ENCODE measurements at regions not wholly inside any gene's neighbourhood (a gene's known extent, or its start where the extent isn't known, plus 50 kb on each side); places are given as distances from the start of the nearest gene placed in this dataset.

DNA sequence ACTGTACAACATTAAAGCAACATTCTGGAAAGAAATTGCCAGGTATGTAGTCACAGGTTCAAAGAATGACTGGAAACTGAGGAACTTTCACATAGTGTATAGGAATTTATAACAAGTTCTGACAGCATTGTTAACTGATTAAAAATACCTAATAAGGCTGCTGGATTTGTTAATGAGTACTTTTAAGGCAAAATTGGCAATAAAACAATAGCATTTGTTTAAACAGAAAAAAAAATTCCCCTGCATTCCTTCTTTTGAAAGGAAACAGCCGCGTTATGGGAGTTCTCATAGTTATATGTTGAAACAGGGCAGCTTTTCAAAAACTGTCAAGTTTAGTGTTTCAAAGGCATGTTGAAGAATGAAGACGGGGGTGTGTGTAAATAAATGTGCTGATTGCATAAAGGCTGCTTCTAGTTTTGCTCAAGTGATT is 282.5 kb upstream of the FAT1 start:
- TF ChIP-seq, protein P1, sequence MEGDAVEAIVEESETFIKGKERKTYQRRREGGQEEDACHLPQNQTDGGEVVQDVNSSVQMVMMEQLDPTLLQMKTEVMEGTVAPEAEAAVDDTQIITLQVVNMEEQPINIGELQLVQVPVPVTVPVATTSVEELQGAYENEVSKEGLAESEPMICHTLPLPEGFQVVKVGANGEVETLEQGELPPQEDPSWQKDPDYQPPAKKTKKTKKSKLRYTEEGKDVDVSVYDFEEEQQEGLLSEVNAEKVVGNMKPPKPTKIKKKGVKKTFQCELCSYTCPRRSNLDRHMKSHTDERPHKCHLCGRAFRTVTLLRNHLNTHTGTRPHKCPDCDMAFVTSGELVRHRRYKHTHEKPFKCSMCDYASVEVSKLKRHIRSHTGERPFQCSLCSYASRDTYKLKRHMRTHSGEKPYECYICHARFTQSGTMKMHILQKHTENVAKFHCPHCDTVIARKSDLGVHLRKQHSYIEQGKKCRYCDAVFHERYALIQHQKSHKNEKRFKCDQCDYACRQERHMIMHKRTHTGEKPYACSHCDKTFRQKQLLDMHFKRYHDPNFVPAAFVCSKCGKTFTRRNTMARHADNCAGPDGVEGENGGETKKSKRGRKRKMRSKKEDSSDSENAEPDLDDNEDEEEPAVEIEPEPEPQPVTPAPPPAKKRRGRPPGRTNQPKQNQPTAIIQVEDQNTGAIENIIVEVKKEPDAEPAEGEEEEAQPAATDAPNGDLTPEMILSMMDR (tag by site-specific recombination; IDR thresholded peaks at IDR 0.05) = no peak
- no peak for TF ChIP-seq YY1 (tag by site-specific recombination; IDR thresholded peaks at IDR 0.05)

Data from HEK293 (cell line).